22Rv1 (cell line): ENCODE measurements at regions not wholly inside any gene's neighbourhood (a gene's known extent, or its start where the extent isn't known, plus 50 kb on each side); places are given as distances from the start of the nearest gene placed in this dataset.

Experiments
- ZFX ChIP-seq: fragments of 450-650 bp; IDR thresholded peaks from 2 replicates; pipeline ENCODE4 v1.6.1; 2017; ENCODE audit warnings: antibody characterized with exemption, borderline replicate concordance
- TF ChIP-seq, protein P1 (sequence below): fragments of 450-650 bp; IDR thresholded peaks from 2 replicates; pipeline ENCODE4 v1.5.1; 2017; ENCODE audit warnings: mild to moderate bottlenecking

DNA sequence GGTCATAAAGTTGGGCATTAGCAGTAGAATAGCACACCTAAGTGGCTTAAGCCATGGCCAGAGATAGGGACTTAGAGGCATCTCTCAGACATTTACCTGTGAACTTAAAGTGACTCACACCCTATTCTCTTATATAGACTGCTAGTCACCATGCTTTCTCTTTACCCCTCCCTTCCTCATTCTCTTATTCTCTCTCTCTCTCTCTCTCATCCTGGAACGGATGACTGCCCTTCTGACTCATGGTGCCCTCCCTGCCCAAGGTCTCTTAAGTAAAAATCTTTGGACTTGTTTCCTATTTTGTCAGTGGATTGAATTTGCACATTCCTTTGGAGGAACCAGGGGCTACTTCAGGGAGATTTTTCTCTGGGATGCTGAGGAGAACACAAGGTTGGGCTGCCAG, 58.8 kb downstream of the NPAP1 start:
- TF ChIP-seq, protein P1, sequence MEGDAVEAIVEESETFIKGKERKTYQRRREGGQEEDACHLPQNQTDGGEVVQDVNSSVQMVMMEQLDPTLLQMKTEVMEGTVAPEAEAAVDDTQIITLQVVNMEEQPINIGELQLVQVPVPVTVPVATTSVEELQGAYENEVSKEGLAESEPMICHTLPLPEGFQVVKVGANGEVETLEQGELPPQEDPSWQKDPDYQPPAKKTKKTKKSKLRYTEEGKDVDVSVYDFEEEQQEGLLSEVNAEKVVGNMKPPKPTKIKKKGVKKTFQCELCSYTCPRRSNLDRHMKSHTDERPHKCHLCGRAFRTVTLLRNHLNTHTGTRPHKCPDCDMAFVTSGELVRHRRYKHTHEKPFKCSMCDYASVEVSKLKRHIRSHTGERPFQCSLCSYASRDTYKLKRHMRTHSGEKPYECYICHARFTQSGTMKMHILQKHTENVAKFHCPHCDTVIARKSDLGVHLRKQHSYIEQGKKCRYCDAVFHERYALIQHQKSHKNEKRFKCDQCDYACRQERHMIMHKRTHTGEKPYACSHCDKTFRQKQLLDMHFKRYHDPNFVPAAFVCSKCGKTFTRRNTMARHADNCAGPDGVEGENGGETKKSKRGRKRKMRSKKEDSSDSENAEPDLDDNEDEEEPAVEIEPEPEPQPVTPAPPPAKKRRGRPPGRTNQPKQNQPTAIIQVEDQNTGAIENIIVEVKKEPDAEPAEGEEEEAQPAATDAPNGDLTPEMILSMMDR, result no peak
- TF ChIP-seq ZFX, result no peak
